Choroid plexus epithelial cell (primary cell): ENCODE measurements at regions not wholly inside any gene's neighbourhood (a gene's known extent, or its start where the extent isn't known, plus 50 kb on each side); places are given as distances from the start of the nearest gene placed in this dataset.

ENCODE experiments used
- DNase-seq: peaks from one replicate; pipeline ENCODE4 v3.0.0-alpha.2; 2010; ENCODE audit warnings: low read depth
- H3K4me3 ChIP-seq: 2 replicates; pipeline ENCODE4 v1.5.1; 2011; ENCODE audit warnings: low read depth, mild to moderate bottlenecking, control low read depth, low read length, moderate library complexity
- CTCF ChIP-seq: conservative IDR thresholded peaks from 2 replicates; pipeline ENCODE4 v1.5.1; 2011; ENCODE audit warnings: low read depth, mild to moderate bottlenecking, control low read depth, inconsistent platforms, low read length, moderate library complexity

- no peak overlapping the region for H3K4me3 ChIP-seq
- no peak for DNase-seq
- TF ChIP-seq CTCF = no peak
Observed at GRCh38 chr11:116062129-116062489, 557.9 kb upstream of the CADM1 start.

- no peak overlapping the region for H3K4me3 ChIP-seq
- DNase-seq = no peak
Observed at GRCh38 chr11:116061322-116061721, 557.1 kb upstream of the CADM1 start.

GRCh38 chr11:116059919-116060318 lies 555.7 kb upstream of the CADM1 start:
- no peak for DNase-seq
- no peak for TF ChIP-seq CTCF
- no peak overlapping the region for H3K4me3 ChIP-seq

More at GRCh38 chr11:116061322-116061721, 557.1 kb upstream of the CADM1 start:
- TF ChIP-seq CTCF = no peak

GRCh38 chr11:116057000-116057399 lies 552.8 kb upstream of the CADM1 start:
- H3K4me3 ChIP-seq = no peak overlapping the region
- TF ChIP-seq CTCF = no peak
- no peak for DNase-seq

GRCh38 chr11:116055064-116055463 lies 550.8 kb upstream of the CADM1 start:
- TF ChIP-seq CTCF = no peak
- DNase-seq = no peak
- no peak overlapping the region for H3K4me3 ChIP-seq

GRCh38 chr11:116053548-116053919 lies 549.3 kb upstream of the CADM1 start:
- DNase-seq = no peak
- no peak for TF ChIP-seq CTCF
- H3K4me3 ChIP-seq = no peak overlapping the region

GRCh38 chr11:116052603-116053547 lies 548.7 kb upstream of the CADM1 start:
- TF ChIP-seq CTCF = no peak
- no peak for DNase-seq
- H3K4me3 ChIP-seq = no peak overlapping the region
